ENCODE measurements at regions not wholly inside any gene's neighbourhood (a gene's known extent, or its start where the extent isn't known, plus 50 kb on each side); places are given as distances from the start of the nearest gene placed in this dataset.
A peak's percentile ranks its signal among the peaks of the same experiment; 100 is the strongest.
"Not testable (repeated sequence)": the region's sequence is repeated elsewhere in the genome, so short reads cannot be mapped to it uniquely, and the experiment has no call there.

DNA sequence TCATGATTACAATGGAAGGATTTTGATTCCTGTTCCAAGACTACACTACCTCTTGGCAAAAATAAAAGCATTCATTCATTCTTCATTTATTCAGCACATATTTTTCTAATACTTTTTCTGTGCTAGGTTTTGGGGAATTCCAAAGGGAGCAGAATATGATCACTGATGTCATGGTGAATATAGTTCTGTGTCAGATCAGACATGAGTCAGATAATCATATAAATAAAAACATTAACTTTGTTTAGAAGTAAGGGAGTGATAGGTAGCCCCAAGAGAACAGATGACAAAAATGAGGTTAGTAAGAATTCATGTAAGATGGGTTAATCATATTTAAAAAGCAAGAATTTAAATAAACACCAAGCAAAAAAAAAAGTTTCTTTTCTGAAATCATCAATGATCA, 94.1 kb upstream of the RANBP6 start:
- TF ChIP-seq, protein P1, sequence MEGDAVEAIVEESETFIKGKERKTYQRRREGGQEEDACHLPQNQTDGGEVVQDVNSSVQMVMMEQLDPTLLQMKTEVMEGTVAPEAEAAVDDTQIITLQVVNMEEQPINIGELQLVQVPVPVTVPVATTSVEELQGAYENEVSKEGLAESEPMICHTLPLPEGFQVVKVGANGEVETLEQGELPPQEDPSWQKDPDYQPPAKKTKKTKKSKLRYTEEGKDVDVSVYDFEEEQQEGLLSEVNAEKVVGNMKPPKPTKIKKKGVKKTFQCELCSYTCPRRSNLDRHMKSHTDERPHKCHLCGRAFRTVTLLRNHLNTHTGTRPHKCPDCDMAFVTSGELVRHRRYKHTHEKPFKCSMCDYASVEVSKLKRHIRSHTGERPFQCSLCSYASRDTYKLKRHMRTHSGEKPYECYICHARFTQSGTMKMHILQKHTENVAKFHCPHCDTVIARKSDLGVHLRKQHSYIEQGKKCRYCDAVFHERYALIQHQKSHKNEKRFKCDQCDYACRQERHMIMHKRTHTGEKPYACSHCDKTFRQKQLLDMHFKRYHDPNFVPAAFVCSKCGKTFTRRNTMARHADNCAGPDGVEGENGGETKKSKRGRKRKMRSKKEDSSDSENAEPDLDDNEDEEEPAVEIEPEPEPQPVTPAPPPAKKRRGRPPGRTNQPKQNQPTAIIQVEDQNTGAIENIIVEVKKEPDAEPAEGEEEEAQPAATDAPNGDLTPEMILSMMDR (IDR thresholded peaks at IDR 0.05): no peak
- H3K27ac ChIP-seq: no peak overlapping the region
- H3K36me3 ChIP-seq: no peaks in the 10 kb centered on the region
- H3K27me3 ChIP-seq: no peaks in the 10 kb centered on the region
- no peak for ATAC-seq
- no peak overlapping the region for H3K4me3 ChIP-seq
- no peaks in the 10 kb centered on the region for H3K4me1 ChIP-seq
- intact Hi-C loops (cut with DNase I): no loop called here
- no peaks in the 10 kb centered on the region for H3K9me3 ChIP-seq
- no peak for DNase-seq

DNA sequence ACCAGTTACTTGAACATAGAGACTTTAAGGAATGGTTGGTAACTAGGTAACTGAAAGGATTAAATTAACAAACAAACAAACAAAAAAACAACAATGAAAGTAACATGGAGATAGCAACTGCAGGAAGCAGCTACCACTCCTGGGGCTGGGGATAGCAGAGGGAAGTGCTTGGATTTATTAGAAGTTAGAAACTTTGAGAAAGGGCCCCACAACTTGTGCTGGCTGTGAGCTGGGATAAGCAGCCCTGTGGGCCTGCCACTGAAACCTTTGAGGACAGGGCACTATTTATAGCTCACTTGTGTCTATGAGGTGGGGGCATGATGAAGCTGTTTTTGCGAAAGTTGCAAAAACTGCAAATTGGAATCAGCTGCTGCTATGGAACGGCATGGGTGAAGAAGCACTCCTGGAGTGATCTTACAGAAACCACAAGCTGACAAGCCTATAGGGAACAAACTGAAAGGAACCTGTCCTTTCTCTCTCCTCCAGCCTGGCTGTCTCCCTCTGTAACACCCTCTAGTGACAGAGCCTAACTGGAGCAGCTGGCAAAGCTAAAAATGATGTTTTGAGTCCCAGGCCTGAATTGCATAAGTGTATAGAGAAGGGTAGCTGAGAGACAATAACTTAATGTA, 91.4 kb upstream of the RANBP6 start:
- Histone ChIP-seq H3K27ac (no peak overlapping the region), H3K4me1 (no peaks in the 10 kb centered on the region), H3K36me3 (no peaks in the 10 kb centered on the region), H3K4me3 (no peak overlapping the region), H3K27me3 (no peaks in the 10 kb centered on the region), H3K9me3 (no peaks in the 10 kb centered on the region)
- TF ChIP-seq, protein P1 (IDR thresholded peaks at IDR 0.05): peak in 1 of 2 donors; percentile 14
- intact Hi-C loops (cut with DNase I): no loop called here
- DNase-seq (peak in 2 of 4 donors; percentile 4 to 26), ATAC-seq (peak; percentile 84)

DNA sequence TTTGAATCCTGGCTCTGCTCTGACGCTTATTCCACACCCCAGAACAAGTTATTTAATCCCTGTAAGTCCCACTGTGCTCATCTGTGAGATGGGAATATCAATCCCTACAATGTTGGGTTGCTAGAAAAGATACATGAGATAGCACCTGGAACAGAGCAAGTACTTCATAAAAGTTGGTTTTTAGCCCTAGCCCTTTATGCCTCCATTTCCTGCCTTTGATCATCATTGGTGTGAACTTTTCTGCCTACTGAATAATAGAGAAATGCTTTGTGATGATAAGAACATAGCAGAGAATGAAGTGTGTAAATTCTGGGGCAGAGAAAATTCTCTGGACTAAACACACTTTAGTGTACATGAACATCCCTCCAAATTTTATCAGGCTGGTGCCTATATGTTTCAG, 90.3 kb upstream of the RANBP6 start:
- intact Hi-C loops (cut with DNase I): no loop called here
- Histone ChIP-seq H3K27ac (no peak overlapping the region), H3K4me3 (no peak overlapping the region), H3K4me1 (no peaks in the 10 kb centered on the region), H3K27me3 (no peaks in the 10 kb centered on the region), H3K9me3 (no peaks in the 10 kb centered on the region), H3K36me3 (no peaks in the 10 kb centered on the region)
- TF ChIP-seq, protein P1 (IDR thresholded peaks at IDR 0.05): no peak
- DNase-seq (no peak), ATAC-seq (no peak)

DNA sequence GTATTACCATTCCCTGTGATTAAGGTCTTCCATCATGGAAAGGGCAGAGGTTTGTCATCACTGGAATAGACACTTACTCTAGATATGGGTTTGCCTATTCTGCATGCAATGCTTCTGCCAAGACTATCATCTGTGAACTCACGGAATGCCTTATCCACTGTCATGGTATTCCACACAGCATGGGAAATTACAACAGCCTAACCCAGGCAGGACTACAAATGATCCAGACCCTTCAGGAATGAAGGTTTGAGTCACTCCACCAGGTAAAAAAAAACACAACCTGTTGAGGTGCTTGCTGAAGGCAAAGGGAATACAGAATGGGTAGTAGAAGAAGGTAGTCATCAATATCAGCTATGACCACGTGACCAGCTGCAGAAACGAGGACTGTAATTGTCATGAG, 89.0 kb upstream of the RANBP6 start:
- H3K9me3 ChIP-seq; DNase-seq; H3K27me3 ChIP-seq; ATAC-seq; intact Hi-C loops (cut with DNase I); H3K4me3 ChIP-seq; H3K27ac ChIP-seq; H3K36me3 ChIP-seq; H3K4me1 ChIP-seq: not testable (repeated sequence)

DNA sequence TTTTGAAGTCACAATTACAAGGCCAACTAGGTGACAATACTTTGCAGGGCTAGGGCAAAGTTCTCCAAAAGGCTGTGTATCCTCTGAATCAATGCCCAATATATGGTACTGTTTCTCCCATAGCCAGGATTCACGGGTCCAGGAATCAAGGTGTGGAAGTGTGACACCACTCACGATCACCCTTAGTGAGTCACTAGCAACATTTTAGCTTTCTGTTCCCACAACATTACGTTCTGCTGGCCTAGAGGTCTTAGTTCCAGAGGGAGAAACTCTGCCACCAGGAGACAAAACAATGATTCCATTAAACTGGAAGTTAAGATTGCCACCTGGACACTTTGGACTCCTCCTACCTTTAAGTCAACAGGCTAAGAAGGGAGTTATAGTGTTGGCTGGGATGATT, 88.5 kb upstream of the RANBP6 start:
- H3K4me3 ChIP-seq; ATAC-seq; DNase-seq; H3K27ac ChIP-seq; intact Hi-C loops (cut with DNase I); H3K36me3 ChIP-seq; H3K4me1 ChIP-seq; H3K27me3 ChIP-seq; H3K9me3 ChIP-seq: not testable (repeated sequence)

DNA sequence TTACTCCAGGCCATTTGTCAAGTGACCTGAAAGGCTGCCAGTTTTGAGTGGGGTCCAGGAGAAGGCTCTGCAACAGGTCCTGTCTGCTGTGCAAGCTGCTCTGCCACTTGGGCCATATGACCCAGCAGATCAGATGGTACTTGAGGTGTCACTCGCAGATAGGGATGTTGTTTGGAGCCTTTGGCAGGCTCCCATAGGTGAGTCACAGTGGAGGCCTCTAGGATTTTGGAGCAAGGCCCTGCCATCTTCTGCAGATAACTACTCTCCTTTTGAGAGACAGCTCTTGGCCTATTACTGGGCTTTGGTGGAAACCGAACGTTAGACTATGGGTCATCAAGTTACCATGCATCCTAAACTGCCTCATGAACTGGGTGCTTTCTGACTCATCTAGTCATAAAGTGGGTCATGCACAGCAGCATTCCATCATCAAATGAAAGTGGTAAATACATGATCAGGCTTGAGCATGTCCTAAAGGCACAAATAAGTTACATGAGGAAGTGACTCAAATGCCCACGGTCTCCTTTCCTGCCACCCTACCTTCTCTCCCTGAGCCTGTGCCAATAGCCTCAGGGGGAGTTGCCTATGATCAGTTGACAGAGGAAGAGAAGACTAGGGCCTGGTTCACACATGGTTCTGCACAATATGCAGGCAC, 87.0 kb upstream of the RANBP6 start:
- DNase-seq; H3K4me3 ChIP-seq; H3K27me3 ChIP-seq; ATAC-seq; H3K9me3 ChIP-seq; H3K36me3 ChIP-seq; H3K27ac ChIP-seq; intact Hi-C loops (cut with DNase I); H3K4me1 ChIP-seq: not testable (repeated sequence)

DNA sequence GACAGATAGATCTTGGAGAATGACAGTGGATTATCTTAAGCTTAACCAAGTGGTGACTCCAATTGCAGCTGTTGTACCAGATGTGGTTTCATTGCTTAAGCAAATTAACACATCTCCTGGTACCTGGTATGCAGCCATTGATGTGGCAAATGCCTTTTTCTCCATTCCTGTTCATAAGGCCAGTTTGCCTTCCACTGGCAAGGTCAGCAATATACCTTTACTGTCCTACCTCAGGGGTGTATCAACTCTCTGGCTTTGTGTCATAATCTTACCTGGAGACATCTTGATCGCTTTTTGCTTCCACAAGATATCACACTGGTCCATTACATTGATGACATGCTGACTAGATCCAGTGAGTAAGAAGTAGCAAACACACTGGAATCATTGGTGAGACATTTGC, 86.3 kb upstream of the RANBP6 start:
- intact Hi-C loops (cut with DNase I); H3K27me3 ChIP-seq; H3K36me3 ChIP-seq; ATAC-seq; DNase-seq; H3K27ac ChIP-seq; H3K4me3 ChIP-seq; H3K4me1 ChIP-seq; H3K9me3 ChIP-seq: not testable (repeated sequence)

DNA sequence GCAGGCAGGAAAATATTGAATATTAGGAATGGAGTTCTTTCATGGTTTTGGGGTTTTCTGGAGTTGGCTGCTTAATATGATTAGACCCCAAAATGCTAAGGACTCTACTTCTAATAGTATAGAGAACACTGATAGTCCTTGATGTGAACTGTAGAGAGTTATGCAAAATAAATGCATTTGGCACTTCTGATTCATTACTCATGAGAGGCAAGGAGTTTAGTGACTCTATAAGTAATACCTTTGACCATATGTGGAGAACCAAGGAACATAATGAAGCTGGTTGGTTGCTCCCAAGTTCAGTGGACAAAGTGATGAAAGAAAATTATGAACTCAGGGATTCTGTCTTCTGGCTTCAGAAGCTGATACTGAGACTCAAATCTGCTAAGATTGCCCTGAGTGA, 83.9 kb upstream of the RANBP6 start:
- H3K36me3 ChIP-seq; intact Hi-C loops (cut with DNase I); ATAC-seq; H3K27ac ChIP-seq; H3K27me3 ChIP-seq; H3K4me1 ChIP-seq; H3K9me3 ChIP-seq; DNase-seq; H3K4me3 ChIP-seq: not testable (repeated sequence)
